Astrocyte (in vitro differentiated cells and primary cell): ENCODE measurements at regions not wholly inside any gene's neighbourhood (a gene's known extent, or its start where the extent isn't known, plus 50 kb on each side); places are given as distances from the start of the nearest gene placed in this dataset.
"Not testable (repeated sequence)": the region's sequence is repeated elsewhere in the genome, so short reads cannot be mapped to it uniquely, and the experiment has no call there.

Experiments used
- DNase-seq: peaks from one replicate; pipeline ENCODE4 v3.0.0-alpha.2; 2010; ENCODE audit warnings: low read depth
- FAIRE-seq: peaks from 2 replicates; lab custom pipeline; 2011; peaks lifted over from hg19 to GRCh38; lab: Jason Lieb, UNC
- H2AFZ ChIP-seq: 2 replicates; pipeline ENCODE4 v1.6.0; 2012; ENCODE audit warnings: low read depth, low read length, inconsistent platforms
- H3K27ac ChIP-seq: 2 replicates; pipeline ENCODE4 v1.5.1; 2011; ENCODE audit warnings: low read depth, low read length, inconsistent platforms
- H3K27me3 ChIP-seq: 2 replicates; pipeline ENCODE4 v1.6.0; 2011; ENCODE audit warnings: low read length, inconsistent platforms; ENCODE audit not compliant: insufficient read depth
- H3K36me3 ChIP-seq: 2 replicates; pipeline ENCODE4 v1.5.1; 2011; ENCODE audit warnings: low read length, inconsistent platforms; ENCODE audit not compliant: insufficient read depth
- H3K4me1 ChIP-seq: 2 replicates; pipeline ENCODE4 v1.5.1; 2011; ENCODE audit warnings: low read length, inconsistent platforms; ENCODE audit not compliant: insufficient read depth
- H3K4me2 ChIP-seq: 2 replicates; pipeline ENCODE4 v1.6.0; 2012; ENCODE audit warnings: low read length, inconsistent platforms
- H3K4me3 ChIP-seq: 2 replicates; pipeline ENCODE4 v1.5.1; 2011; ENCODE audit warnings: low read depth, mild to moderate bottlenecking, low read length, inconsistent platforms; ENCODE audit not compliant: insufficient read depth
- H3K79me2 ChIP-seq: 2 replicates; pipeline ENCODE4 v1.6.0; 2012; ENCODE audit warnings: mild to moderate bottlenecking, low read length, inconsistent platforms; ENCODE audit not compliant: insufficient read depth
- H3K9ac ChIP-seq: 2 replicates; pipeline ENCODE4 v1.6.0; 2012; ENCODE audit warnings: mild to moderate bottlenecking, low read length, inconsistent platforms
- H3K9me3 ChIP-seq: 2 replicates; pipeline ENCODE4 v1.5.1; 2012; ENCODE audit warnings: low read depth, mild to moderate bottlenecking, low read length, inconsistent platforms; ENCODE audit not compliant: insufficient read depth
- H4K20me1 ChIP-seq: 2 replicates; pipeline ENCODE4 v1.6.0; 2012; ENCODE audit warnings: low read length, inconsistent platforms; ENCODE audit not compliant: insufficient read depth
- H3K27ac Mint-ChIP-seq: one replicate; pipeline ENCODE4 v1.8.0; 2021; ENCODE audit warnings: mild to moderate bottlenecking, mixed read lengths; ENCODE audit not compliant: unreplicated experiment
- H3K27me3 Mint-ChIP-seq: one replicate; pipeline ENCODE4 v1.8.0; 2021; ENCODE audit warnings: low read depth, mixed read lengths; ENCODE audit not compliant: unreplicated experiment
- H3K36me3 Mint-ChIP-seq: one replicate; pipeline ENCODE4 v1.8.0; 2021; ENCODE audit warnings: low read depth, mixed read lengths; ENCODE audit not compliant: unreplicated experiment
- H3K4me1 Mint-ChIP-seq: one replicate; pipeline ENCODE4 v1.8.0; 2021; ENCODE audit warnings: low read depth, mixed read lengths; ENCODE audit not compliant: unreplicated experiment
- H3K4me3 Mint-ChIP-seq: one replicate; pipeline ENCODE4 v1.8.0; 2021; ENCODE audit warnings: mild to moderate bottlenecking, moderate library complexity, mixed read lengths; ENCODE audit not compliant: unreplicated experiment
- H3K9me3 Mint-ChIP-seq: one replicate; pipeline ENCODE4 v1.8.0; 2021; ENCODE audit warnings: mild to moderate bottlenecking, mixed read lengths; ENCODE audit not compliant: unreplicated experiment
- CTCF ChIP-seq: IDR thresholded peaks from 2 replicates; pipeline ENCODE4 v1.5.1; 2011; ENCODE audit warnings: low read depth, mild to moderate bottlenecking, inconsistent platforms, low read length, moderate library complexity; ENCODE audit not compliant: insufficient read depth
- EZH2 ChIP-seq: IDR thresholded peaks from 2 replicates; pipeline ENCODE4 v1.6.1; 2012; ENCODE audit warnings: mild to moderate bottlenecking, low read length, inconsistent platforms; ENCODE audit not compliant: insufficient read depth

GRCh38 chr16:73106329-73107034 lies 58.6 kb upstream of the ZFHX3 start:
- H3K4me2 ChIP-seq: no peak overlapping the region
- DNase-seq: no peak
- no peaks in the 10 kb centered on the region for H3K4me1 Mint-ChIP-seq
- H3K4me3 Mint-ChIP-seq: no peak overlapping the region
- no peak for FAIRE-seq
- H3K36me3 ChIP-seq: no peaks in the 10 kb centered on the region
- H3K27ac Mint-ChIP-seq: no peak overlapping the region
- H3K36me3 Mint-ChIP-seq: no peaks in the 10 kb centered on the region
- H3K9me3 Mint-ChIP-seq: no peaks in the 10 kb centered on the region
- H2AFZ ChIP-seq: no peak overlapping the region
- H3K27me3 ChIP-seq: no peaks in the 10 kb centered on the region
- H3K27me3 Mint-ChIP-seq: peaks cover 3% of the 10 kb centered on the region
- H4K20me1 ChIP-seq: no peaks in the 10 kb centered on the region
- no peak overlapping the region for H3K9ac ChIP-seq
- H3K27ac ChIP-seq: no peak overlapping the region
- H3K4me3 ChIP-seq: no peak overlapping the region
- H3K9me3 ChIP-seq: no peaks in the 10 kb centered on the region
- no peak for TF ChIP-seq EZH2
- TF ChIP-seq CTCF: no peak
- no peaks in the 10 kb centered on the region for H3K79me2 ChIP-seq
- no peaks in the 10 kb centered on the region for H3K4me1 ChIP-seq

- FAIRE-seq: no peak
Observed at GRCh38 chr16:73101568-73101967, 53.6 kb upstream of the ZFHX3 start.

GRCh38 chr16:73099601-73100000 lies 51.7 kb upstream of the ZFHX3 start:
- not testable (repeated sequence) for H3K9me3 Mint-ChIP-seq, H3K9ac ChIP-seq, H3K4me1 Mint-ChIP-seq, H3K4me3 ChIP-seq, H4K20me1 ChIP-seq, H3K36me3 Mint-ChIP-seq, H3K27ac ChIP-seq, DNase-seq, H3K79me2 ChIP-seq, H3K9me3 ChIP-seq, H3K27me3 ChIP-seq, H3K4me1 ChIP-seq, H3K36me3 ChIP-seq, H3K4me2 ChIP-seq, H3K4me3 Mint-ChIP-seq, FAIRE-seq, H2AFZ ChIP-seq, H3K27ac Mint-ChIP-seq
- H3K27me3 Mint-ChIP-seq: peaks cover 10% of the 10 kb centered on the region

More at GRCh38 chr16:73101568-73101967, 53.6 kb upstream of the ZFHX3 start:
- no peak overlapping the region for H3K27ac ChIP-seq
- Mint-ChIP-seq H3K36me3 (no peaks in the 10 kb centered on the region), H3K27me3 (peaks cover 7% of the 10 kb centered on the region), H3K9me3 (no peaks in the 10 kb centered on the region), H3K4me1 (no peaks in the 10 kb centered on the region), H3K27ac (no peak overlapping the region), H3K4me3 (no peak overlapping the region)
- no peak overlapping the region for H3K4me3 ChIP-seq
- H2AFZ ChIP-seq: no peak overlapping the region
- H4K20me1 ChIP-seq: no peaks in the 10 kb centered on the region
- no peaks in the 10 kb centered on the region for H3K27me3 ChIP-seq
- H3K79me2 ChIP-seq: no peaks in the 10 kb centered on the region
- DNase-seq: no peak
- no peaks in the 10 kb centered on the region for H3K9me3 ChIP-seq
- H3K4me1 ChIP-seq: no peaks in the 10 kb centered on the region
- no peak overlapping the region for H3K9ac ChIP-seq
- H3K36me3 ChIP-seq: no peaks in the 10 kb centered on the region
- TF ChIP-seq CTCF (no peak), EZH2 (no peak)
- H3K4me2 ChIP-seq: no peak overlapping the region
